ENCODE measurements at regions not wholly inside any gene's neighbourhood (a gene's known extent, or its start where the extent isn't known, plus 50 kb on each side); places are given as distances from the start of the nearest gene placed in this dataset.

- TF ChIP-seq, protein P1, sequence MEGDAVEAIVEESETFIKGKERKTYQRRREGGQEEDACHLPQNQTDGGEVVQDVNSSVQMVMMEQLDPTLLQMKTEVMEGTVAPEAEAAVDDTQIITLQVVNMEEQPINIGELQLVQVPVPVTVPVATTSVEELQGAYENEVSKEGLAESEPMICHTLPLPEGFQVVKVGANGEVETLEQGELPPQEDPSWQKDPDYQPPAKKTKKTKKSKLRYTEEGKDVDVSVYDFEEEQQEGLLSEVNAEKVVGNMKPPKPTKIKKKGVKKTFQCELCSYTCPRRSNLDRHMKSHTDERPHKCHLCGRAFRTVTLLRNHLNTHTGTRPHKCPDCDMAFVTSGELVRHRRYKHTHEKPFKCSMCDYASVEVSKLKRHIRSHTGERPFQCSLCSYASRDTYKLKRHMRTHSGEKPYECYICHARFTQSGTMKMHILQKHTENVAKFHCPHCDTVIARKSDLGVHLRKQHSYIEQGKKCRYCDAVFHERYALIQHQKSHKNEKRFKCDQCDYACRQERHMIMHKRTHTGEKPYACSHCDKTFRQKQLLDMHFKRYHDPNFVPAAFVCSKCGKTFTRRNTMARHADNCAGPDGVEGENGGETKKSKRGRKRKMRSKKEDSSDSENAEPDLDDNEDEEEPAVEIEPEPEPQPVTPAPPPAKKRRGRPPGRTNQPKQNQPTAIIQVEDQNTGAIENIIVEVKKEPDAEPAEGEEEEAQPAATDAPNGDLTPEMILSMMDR (IDR thresholded peaks at IDR 0.05): no peak
- no peak for TF ChIP-seq ZFX (IDR thresholded peaks at IDR 0.05; ENCODE audit: borderline replicate concordance)
These were observed 1460.7 kb upstream of the B3GALT2 start for GRCh38 chr1:194647118-194647517.

Measured in 22Rv1 (cell line).